GM21717 (cell line): ENCODE measurements at regions not wholly inside any gene's neighbourhood (a gene's known extent, or its start where the extent isn't known, plus 50 kb on each side); places are given as distances from the start of the nearest gene placed in this dataset.
"Not testable (repeated sequence)": the region's sequence is repeated elsewhere in the genome, so short reads cannot be mapped to it uniquely, and the experiment has no call there.

Experiments used
- ATAC-seq: cut with Tn5 transposase; IDR thresholded peaks from one replicate; pipeline ENCODE4 v1.9.1; 2021; ENCODE audit warnings: mild to moderate bottlenecking, moderate library complexity; ENCODE audit not compliant: unreplicated experiment

DNA sequence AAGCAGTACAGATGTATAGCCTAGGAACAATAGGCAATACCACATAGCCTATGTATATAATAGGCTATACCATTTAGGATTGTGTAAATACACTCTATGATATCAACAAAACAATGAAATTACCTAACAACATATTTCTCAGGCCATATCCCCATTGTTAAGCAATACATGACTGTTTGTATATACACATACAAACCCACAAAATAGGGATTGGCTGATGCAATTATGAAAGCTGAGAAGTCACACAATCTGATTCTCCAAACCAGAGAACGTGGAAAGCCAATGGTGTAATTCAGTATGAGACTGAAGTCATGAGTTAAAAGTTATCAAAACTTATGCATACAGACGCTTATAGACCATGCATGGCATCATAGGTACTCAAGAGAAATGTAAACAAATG lies 700.1 kb upstream of the RAG2 start:
- ATAC-seq: no peak

DNA sequence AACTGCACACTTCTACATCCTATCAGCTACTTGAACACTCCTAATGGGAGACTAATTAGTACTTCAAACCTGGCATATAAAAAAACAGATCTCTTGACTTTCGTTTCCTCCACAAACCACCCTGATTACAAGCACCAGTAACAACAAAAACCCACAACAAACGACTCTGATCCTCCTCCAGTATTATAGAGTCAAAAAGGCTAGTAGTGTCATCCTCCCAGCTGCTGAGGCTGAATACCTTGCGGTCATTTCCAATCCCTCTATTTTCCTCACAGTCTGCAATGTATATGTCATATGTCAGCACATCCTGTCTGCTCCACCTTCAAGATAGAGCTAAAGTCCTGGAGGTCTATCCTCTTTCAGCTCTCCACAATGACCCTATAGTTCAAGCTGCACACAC lies 688.9 kb upstream of the RAG2 start:
- ATAC-seq: no peak

DNA sequence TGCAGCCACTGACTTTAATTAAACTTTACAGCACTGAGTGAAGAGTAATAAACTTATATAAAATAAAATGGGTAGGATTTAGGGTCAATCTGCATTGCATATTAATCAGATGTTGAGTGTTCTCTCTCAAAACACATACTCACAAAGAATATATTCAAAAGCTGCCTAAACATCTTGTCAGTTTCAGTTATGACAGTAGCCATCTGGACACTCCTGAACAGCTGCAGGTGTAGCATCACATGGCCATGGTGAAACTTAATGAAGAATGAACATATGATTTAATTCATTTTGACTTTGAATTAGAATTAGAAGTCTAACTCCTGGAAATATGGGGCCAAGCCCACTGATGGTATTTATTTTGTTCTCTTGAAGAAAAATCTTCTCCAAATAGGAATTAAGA lies 684.3 kb upstream of the RAG2 start:
- no peak for ATAC-seq

DNA sequence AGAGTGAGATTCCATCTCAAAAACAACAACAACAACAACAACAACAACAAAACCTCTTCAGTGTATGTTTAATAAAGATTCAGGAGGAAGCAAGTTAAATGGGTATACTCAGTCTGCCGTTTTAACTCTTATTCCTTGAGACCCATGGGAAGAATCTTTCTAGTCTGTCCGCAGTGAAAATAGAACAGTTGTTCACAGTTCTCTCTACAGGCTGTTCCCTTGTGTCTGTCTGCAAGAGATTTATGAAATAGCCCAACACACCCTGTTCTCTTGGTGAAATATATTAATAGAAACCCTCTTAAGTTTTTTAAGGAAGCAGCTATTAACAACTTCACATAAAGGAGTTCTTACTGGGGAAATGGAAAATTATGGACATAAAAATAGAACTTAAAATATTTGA lies 682.2 kb upstream of the RAG2 start:
- ATAC-seq: no peak

DNA sequence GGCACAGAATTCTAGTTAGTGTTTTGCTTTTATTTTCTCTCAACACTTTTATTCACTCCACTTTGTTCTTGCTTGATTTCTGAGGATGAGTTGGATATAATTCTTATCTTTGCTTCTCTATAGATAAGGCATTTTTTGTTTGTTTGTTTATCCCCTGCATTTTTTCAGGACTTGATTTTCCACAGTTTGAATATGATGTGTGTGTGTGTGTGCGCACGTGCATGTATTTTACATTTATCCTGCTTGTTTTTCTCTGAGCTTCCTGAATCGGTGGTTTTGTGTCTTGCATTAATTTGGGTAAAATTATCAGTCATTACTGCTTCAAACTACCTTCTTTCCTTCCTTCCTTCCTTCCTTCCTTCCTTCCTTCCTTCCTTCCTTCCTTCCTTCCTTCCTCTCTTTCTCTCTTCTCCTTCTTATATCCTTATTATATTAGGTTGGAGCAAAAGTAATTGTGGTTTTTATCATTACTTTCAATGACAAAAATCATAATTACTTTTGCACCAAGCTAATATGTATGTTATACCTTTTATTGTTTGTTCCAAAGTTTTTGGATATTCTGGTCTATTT lies 679.9 kb upstream of the RAG2 start:
- no peak for ATAC-seq

DNA sequence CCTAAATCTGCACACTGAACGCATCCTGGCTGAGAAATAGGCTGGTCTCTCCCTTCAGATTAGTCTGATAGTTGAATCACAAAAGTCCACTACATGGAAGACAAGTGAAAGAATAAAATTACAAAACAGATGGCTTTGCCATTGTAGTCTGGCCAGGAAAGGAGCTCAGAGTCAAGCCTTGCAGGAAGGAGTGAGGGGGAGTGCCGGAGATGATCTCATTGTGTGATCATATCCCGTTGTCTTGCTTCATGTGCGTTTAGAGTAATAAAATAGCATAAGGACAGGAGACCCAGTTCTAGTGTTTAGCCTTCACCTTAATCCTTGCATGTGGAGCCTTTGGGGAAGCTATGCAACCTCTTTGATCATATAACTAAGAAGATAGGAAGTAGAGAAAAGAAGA lies 666.7 kb upstream of the RAG2 start:
- ATAC-seq: no peak

DNA sequence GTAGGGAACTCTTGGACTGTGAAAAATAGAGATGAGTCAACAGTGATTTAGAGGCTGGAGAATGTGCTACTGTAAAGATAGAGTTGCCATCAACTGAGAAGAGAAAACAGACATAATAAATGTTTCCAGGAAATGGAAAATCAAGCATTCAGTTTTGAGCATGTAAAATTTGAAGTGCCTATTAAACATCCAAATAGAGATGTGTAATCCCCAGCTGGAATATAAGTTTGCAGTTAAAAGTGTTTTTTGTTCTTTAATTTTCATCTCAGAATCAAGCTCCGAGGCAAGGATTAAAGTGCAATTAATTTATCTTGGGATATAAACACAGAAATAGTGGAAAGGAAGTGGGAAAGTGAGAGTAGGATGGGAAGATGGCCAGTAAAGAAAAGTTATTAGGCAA lies 666.0 kb upstream of the RAG2 start:
- no peak for ATAC-seq

DNA sequence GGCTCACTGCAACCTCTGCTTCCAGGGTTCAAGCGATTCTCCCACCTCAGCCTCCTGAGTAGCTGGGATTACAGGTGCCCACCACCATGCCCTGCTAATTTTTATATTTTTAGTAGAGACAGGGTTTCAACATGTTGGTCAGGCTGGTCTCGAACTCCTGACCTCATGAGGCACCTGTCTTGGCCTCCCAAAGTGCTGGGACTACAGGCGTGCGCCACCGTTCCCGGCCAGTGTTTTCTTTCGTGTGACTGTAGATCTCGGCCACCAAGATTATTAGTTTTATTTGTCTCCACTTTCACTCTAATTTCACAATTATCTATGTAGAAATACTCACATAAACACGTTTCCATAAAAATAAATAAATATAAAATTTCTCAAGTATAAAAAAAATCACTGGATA lies 665.4 kb upstream of the RAG2 start:
- ATAC-seq: not testable (repeated sequence)

DNA sequence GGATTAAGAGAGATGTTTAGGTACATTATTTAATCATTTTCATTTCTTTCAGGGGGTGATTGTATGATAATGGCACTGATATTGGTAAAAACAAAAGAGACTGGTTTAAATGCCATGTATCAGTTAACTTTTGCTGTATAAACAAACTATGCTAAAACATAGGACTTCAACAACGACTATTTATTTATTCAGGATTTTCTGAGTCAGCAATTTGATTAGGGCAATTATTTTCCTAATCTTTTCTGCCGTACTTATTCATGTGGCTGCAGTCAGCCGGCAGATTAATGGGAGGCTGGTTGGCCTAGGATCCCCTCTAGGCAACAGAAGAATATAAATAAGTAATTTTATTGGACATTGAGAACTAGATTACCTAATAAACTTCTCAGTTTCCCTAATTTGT lies 661.7 kb upstream of the RAG2 start:
- ATAC-seq: no peak

DNA sequence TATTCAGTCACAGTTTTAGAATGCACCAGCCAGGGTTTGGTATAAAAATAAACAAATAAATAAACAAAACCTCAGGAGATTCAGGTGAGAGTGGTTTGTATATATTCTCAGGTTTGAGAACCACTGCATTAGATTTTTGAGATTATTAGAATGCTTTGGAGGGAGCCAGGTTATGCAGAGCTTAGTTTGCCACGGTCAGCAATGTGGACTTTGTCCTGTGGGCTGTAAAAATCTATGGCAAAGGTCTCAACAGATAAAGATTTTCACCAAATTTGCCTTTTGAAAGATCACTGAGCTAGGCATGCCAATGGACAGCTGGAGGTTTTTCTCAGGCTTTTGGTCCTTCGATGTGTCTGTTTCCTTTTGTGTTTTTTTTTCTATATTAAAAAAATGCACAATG lies 650.1 kb upstream of the RAG2 start:
- ATAC-seq: no peak

DNA sequence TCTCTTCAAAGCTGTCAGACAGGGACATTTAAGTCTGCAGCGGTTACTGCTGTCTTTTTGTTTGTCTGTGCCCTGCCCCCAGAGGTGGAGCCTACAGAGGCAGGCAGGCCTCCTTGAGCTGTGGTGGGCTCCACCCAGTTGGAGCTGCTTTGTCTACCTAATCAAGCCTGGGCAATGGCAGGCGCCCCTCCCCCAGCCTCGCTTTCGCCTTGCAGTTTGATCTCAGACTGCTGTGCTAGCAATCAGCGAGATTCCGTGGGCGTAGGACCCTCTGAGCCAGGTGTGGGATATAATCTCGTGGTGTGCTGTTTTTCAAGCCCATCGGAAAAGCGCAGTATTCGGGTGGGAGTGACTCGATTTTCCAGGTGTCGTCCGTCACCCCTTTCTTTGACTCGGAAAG lies 648.1 kb upstream of the RAG2 start:
- ATAC-seq: not testable (repeated sequence)

DNA sequence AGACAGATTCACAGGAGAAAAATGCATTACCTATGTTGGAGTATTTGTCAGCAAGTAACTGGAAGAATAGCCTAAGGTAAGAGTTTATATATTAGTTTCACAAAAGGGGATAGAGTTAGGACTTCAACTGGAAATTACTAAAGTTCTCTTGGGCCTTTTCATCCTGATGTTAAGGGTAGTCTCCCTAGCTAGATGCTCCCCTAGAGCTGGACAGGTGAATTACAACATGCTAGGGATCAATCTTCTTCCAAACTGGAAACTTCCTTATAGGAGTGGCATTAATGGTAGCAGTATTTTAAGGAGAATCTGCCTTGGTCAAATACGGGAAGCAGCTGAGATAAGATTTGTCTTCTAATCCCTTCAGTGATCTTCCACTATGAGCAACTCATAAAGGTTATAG lies 632.8 kb upstream of the RAG2 start:
- ATAC-seq: no peak

DNA sequence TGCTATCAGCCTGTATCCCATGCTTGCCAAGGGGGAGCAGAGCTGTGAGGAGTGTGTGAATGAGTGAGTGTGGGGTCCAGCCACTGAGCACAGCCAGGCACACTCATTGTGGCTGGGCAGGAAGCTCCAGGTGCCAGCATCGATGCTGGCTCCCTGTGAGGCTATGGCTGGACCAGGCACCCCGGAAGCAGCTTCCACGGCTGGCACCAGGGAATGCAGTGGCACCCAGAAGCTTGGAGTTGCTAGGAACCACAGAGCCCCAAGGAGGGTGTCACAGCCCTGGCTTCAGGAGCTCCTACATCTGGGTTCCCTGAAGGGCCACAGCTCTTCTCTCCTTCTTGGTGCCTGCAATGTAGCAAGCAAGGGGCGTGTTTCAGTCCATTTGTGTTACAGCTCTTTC lies 625.9 kb upstream of the RAG2 start:
- ATAC-seq: no peak

DNA sequence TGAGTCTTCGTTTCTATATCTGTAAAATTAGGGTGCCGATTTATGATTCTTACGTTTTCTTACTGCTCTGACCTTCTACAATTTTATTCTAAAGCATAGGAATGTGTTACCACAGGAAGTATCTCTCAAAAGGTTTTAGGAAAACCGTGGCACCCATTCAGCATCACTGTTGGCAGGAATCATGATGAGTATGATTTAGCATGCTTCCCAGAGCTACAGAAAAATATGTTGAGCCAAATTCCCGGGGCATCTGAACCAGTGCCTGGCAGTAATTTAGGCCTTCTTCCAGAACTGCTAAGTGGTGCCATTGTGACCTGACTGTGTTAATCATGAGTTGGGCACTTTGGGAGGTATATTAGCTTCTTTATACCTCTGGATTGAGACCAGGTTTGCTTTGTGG lies 605.0 kb upstream of the RAG2 start:
- ATAC-seq: no peak

DNA sequence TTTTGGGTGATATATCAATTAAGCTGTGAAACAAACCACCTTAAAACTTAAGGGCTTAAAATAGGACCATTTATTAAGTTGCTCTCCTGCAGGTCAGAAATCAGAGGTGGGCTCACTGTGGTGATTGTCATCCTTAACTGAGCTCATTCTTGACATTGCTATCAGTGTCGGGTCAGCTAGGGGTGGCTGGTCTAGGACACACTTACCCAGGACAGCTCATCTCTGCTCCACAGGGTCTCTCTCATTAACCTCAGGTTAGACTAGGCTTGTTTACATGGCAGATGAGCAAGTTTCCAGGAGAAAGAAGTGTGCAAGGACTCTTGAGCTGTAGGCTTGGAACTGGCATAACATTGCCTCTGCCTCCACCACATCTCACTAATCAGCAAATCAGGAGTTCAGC lies 601.0 kb upstream of the RAG2 start:
- ATAC-seq: no peak

DNA sequence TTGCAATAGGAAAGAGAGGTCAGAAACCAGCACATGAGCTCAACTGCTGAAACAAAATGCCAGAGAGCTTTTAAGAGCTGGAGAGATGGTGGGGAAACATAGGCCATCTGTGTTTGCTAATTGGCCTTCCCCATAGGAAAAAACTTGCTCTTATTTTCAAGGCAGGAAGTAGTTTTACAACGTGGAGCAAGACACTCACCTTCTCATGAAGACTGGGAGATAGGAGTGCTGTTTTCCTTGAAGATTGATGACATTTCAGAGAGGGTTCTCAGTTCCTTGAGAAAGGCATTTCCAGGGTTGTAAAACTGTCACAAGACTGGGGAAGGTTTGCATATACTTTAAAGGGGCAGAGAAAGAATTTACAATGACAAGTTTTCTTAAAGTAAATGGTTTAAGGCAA lies 586.3 kb upstream of the RAG2 start:
- ATAC-seq: no peak

DNA sequence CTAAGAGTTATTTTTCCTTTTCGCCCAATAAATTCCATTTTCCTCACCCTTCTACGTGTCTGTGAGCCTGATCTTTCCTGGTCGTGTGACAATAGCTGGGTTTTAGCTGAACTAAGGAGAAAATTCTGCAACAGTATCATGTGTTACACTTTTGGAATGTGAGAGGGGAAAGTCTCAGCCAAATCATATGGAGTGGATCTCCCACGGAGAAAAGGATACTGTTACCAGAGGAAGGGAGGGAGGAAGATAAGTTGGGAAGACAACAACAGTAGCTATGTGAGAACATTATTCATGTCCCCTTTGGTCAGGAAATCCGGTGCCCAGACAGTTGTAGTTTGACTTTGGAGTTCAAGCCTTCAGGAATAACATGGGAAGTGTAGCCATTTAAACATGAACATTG lies 584.0 kb upstream of the RAG2 start:
- no peak for ATAC-seq

DNA sequence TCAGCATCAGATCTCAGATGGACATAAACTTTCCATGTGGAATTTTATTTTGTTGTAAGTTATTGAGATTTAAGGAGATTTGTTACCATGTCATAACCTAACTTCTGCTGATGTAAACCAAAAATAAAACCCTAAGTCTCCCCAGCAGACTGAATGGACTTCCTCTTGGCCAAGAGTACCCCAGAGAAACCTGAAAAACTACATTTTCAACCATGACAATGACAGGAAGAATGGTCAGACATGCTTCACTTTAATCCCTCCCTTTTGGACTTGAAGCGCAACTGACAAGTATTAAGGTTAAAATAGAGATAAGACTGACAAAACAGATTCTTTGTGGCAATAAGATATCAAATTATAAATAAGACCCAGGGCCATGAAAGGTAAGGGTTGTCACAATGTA lies 579.7 kb upstream of the RAG2 start:
- ATAC-seq: no peak

DNA sequence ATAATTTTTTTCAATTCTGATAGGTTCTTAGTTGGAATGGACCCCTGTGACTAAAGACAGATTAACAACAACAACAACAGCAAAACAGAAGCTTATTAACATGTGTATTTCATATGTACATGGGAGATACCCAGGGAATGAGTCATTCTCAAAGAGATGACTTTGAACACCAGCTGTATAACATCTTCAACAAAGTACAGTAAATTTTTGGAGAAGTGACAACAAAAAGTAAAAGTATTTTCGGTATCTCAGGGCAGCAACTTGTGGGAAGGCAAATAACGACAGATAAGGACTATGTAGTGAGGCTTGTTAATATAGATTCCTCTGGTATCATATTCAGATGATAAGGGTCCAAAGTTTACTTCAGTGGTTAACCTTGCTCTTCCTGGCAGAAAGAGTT lies 573.4 kb upstream of the RAG2 start:
- no peak for ATAC-seq

DNA sequence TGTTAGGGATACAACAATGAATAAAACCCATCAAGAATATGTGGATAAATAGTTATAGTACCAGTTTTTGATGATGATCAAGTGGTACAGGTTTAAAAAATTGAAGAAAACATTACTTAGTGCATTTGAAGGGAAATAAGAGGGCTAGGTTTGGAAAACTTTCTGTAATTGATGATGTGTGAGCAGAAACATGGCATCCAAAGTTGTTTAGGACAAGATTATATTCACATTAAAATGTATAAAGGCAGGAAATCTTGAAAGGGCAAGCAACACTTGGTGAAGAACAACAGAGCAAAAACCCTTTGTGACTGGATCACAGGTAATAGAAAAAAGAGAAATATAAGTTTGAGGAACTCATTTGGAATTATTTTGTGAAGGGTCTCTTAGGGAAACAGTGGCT lies 572.3 kb upstream of the RAG2 start:
- no peak for ATAC-seq

DNA sequence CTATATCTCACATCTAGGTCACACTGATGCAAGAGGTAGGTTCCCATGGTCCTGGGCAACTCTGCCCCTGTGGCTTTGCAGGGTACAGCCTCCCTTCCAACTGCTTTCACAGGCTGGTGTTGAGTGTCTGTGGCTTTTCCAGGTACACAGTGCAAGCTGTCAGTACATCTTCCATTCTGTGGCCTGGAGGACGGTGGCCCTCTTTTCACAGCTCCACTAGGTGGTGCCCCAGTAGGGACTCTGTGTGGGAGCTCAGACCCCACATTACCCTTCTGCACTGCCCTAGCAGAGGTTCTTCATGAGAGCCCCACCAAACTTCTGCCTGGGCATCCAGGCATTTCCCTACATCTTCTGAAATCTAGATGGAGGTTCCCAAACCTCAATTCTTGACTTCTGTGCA lies 547.4 kb upstream of the RAG2 start:
- not testable (repeated sequence) for ATAC-seq

DNA sequence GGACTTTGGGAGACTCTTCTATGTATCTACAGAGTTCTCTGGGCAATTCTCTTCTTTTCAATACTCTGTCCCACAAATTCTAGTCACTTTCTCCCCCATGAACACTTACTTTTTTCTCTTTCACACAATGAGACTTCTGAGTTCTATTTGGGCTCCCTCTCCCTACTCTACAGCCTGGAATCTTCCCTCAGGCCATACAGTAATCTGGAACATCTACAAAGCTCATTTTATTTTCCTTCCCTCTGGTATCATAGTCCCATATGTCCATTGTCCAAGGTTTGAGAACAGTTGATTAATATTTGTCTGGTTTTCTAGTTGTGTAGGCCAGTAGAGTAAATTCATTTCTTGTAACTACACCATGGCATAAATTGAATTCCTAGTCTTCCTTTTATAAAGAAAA lies 544.6 kb upstream of the RAG2 start:
- no peak for ATAC-seq

DNA sequence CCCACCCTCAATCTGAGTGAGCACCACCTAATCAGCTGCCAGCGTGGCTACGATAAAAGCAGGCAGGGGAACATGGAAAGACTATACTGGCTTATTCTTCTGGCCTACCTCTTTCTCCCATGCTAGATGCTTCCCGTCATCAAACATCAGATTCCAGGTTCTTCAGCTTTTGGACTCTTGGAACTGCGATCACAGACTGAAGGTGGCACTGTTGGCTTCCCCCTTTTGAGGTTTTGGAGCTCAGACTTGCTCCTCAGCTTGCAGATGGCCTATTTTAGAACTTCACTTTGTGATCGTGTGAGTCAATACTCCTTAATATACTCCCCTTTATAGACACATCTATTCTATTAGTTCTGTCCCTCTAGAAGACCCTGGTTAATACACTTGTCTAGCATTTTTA lies 543.7 kb upstream of the RAG2 start:
- no peak for ATAC-seq

DNA sequence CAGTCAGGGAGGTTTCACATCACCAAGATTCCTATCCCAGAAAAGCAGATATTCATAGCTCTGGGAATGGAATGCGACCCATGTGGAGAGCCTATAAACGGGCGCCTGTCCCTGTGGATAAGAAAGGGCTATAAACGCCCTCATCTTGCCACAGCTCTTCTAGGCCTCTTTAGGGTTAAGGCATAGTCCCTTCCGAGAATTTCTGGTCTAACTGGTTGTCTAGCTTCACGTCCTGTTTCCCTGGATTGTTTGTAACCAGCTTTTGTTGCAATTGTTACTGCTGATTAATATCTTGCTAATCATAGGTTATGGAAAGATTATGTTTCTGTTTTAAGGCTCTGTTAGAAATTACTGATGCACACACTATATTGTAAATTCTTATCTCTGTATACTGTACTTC lies 537.6 kb upstream of the RAG2 start:
- ATAC-seq: not testable (repeated sequence)
